ENCODE measurements at regions not wholly inside any gene's neighbourhood (a gene's known extent, or its start where the extent isn't known, plus 50 kb on each side); places are given as distances from the start of the nearest gene placed in this dataset.

DNA sequence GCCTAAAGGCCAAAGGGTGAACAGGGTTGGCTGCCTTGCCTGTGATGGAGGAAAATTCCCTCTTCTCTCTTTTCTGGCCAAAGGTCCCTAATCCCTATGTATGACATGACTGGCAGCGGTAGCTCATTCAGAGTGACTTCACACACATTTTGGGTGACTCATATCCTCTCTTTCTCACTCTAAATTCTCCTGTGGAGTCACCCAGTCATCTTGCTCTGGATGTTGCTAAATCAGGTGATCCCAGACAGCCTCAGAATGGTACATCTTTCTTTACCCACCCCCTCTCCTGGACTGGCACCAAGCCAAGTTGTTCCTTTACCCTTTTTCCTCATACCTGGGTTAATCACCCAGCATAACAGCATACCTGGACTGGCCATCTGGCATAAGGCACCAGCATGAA lies 77.2 kb downstream of the NEURL3 start:
- Histone ChIP-seq H4K8ac (ENCODE audit: low read depth, low read length) (no peak overlapping the region), H3K79me2 (ENCODE audit: control insufficient read depth, insufficient read depth, low read length) (no peaks in the 10 kb centered on the region), H2BK5ac (ENCODE audit: low read length) (no peak overlapping the region), H3K4me1 (ENCODE audit: control insufficient read depth, low read depth, low read length) (no peaks in the 10 kb centered on the region), H3K36me3 (ENCODE audit: control insufficient read depth, insufficient read depth, low read length) (no peaks in the 10 kb centered on the region), H2AK5ac (ENCODE audit: low read length) (no peak overlapping the region), H4K5ac (ENCODE audit: low read length) (no peak overlapping the region), H2BK120ac (ENCODE audit: low read depth, low read length) (no peak overlapping the region), H3K4me2 (ENCODE audit: low read length) (no peak overlapping the region), H3K56ac (ENCODE audit: low read length) (no peak overlapping the region), H3K27me3 (ENCODE audit: insufficient read depth, low read length, poor library complexity) (no peaks in the 10 kb centered on the region), H3K79me1 (ENCODE audit: low read length) (no peaks in the 10 kb centered on the region), H3K4ac (ENCODE audit: low read depth, low read length) (no peak overlapping the region), H3K27ac (ENCODE audit: low read depth, low read length) (no peak overlapping the region), H3K23ac (ENCODE audit: low read length) (no peak overlapping the region), H3K18ac (ENCODE audit: low read length) (no peak overlapping the region), H2BK15ac (replicated peaks; ENCODE audit: low read depth) (no peak overlapping the region), H3K4me3 (ENCODE audit: low read length) (no peak overlapping the region), H3K9ac (ENCODE audit: low read length) (no peak overlapping the region)
- no CpG with 5 or more reads among the region's 1 CpG for WGBS (ENCODE audit: extremely low coverage, insufficient coverage, low lambda C conversion rate)
- peak; percentile 57 for DNase-seq

DNA sequence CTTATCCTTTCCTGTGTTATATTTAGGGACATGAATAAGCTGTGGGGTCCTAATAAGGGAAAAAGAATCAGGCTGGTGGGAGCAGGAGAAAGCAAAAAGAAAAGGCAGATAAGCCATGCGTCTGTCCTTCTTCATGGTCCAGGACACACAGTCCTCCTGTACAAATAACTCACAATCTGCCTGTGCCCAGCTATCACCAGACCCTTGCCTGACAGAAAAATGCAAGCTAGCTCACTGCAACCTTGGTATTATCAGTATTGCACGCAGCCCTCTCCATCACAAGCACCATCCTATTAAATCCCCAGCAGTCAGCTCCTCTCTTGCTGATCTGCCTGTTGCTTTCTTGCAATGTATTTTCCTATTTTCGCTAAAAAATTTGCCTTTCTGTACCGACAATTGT lies 78.0 kb downstream of the NEURL3 start:
- Histone ChIP-seq H3K27me3 (ENCODE audit: insufficient read depth, low read length, poor library complexity) (no peaks in the 10 kb centered on the region), H3K27ac (ENCODE audit: low read depth, low read length) (no peak overlapping the region), H3K79me1 (ENCODE audit: low read length) (no peaks in the 10 kb centered on the region), H2BK120ac (ENCODE audit: low read depth, low read length) (no peak overlapping the region), H2AK5ac (ENCODE audit: low read length) (no peak overlapping the region), H4K5ac (ENCODE audit: low read length) (no peak overlapping the region), H3K4ac (ENCODE audit: low read depth, low read length) (no peak overlapping the region), H3K4me3 (ENCODE audit: low read length) (no peak overlapping the region), H4K8ac (ENCODE audit: low read depth, low read length) (no peak overlapping the region), H3K56ac (ENCODE audit: low read length) (no peak overlapping the region), H3K4me2 (ENCODE audit: low read length) (no peak overlapping the region), H3K18ac (ENCODE audit: low read length) (no peak overlapping the region), H3K9ac (ENCODE audit: low read length) (no peak overlapping the region), H2BK5ac (ENCODE audit: low read length) (no peak overlapping the region), H3K23ac (ENCODE audit: low read length) (no peak overlapping the region), H3K4me1 (ENCODE audit: control insufficient read depth, low read depth, low read length) (no peaks in the 10 kb centered on the region), H2BK15ac (replicated peaks; ENCODE audit: low read depth) (no peak overlapping the region), H3K79me2 (ENCODE audit: control insufficient read depth, insufficient read depth, low read length) (no peaks in the 10 kb centered on the region), H3K36me3 (ENCODE audit: control insufficient read depth, insufficient read depth, low read length) (no peaks in the 10 kb centered on the region)
- no peak for DNase-seq
- WGBS (ENCODE audit: extremely low coverage, insufficient coverage, low lambda C conversion rate), result no CpG with 5 or more reads among the region's 4 CpGs

DNA sequence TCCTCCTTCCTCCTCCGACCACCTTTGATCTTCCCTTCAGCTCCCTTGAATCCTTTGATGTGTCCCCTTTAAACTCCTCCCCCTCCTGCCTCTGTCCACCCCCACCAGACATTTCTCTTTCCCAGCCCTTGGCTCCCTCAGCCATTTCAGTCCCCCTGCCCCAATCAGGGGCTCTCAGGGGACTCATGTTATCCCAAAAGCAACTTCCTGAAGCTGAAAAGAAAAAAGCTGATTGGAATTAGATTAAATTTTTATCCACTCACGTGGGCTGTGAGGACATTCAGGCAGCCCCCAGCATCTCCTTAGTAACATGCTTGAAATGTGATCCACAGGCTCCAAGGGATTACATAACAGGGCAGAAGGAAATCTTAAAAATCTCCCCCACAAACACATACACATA lies 81.3 kb downstream of the NEURL3 start:
- H3K9ac ChIP-seq (ENCODE audit: low read length), result no peak overlapping the region
- H3K79me1 ChIP-seq (ENCODE audit: low read length), result no peaks in the 10 kb centered on the region

More for the DNA sequence above, 81.3 kb downstream of the NEURL3 start:
- no peak overlapping the region for H2BK5ac ChIP-seq (ENCODE audit: low read length)
- no peak overlapping the region for H3K56ac ChIP-seq (ENCODE audit: low read length)
- no peaks in the 10 kb centered on the region for H3K4me1 ChIP-seq (ENCODE audit: control insufficient read depth, low read depth, low read length)
- H4K8ac ChIP-seq (ENCODE audit: low read depth, low read length), result no peak overlapping the region
- WGBS (ENCODE audit: extremely low coverage, insufficient coverage, low lambda C conversion rate), result no CpG with 5 or more reads among the region's 2 CpGs
- H3K27me3 ChIP-seq (ENCODE audit: insufficient read depth, low read length, poor library complexity), result no peaks in the 10 kb centered on the region
- H4K5ac ChIP-seq (ENCODE audit: low read length), result no peak overlapping the region
- H3K36me3 ChIP-seq (ENCODE audit: control insufficient read depth, insufficient read depth, low read length), result no peaks in the 10 kb centered on the region
- DNase-seq, result no peak
- H3K27ac ChIP-seq (ENCODE audit: low read depth, low read length), result no peak overlapping the region
- H3K4ac ChIP-seq (ENCODE audit: low read depth, low read length), result no peak overlapping the region
- H3K18ac ChIP-seq (ENCODE audit: low read length), result no peak overlapping the region
- H2AK5ac ChIP-seq (ENCODE audit: low read length), result no peak overlapping the region
- no peaks in the 10 kb centered on the region for H3K79me2 ChIP-seq (ENCODE audit: control insufficient read depth, insufficient read depth, low read length)
- H3K4me2 ChIP-seq (ENCODE audit: low read length), result no peak overlapping the region
- H3K4me3 ChIP-seq (ENCODE audit: low read length), result no peak overlapping the region
- no peak overlapping the region for H3K23ac ChIP-seq (ENCODE audit: low read length)
- H2BK15ac ChIP-seq (replicated peaks; ENCODE audit: low read depth), result no peak overlapping the region
- H2BK120ac ChIP-seq (ENCODE audit: low read depth, low read length), result no peak overlapping the region
